Osteoblast (primary cell): ENCODE measurements at regions not wholly inside any gene's neighbourhood (a gene's known extent, or its start where the extent isn't known, plus 50 kb on each side); places are given as distances from the start of the nearest gene placed in this dataset.

Source experiments
- DNase-seq: peaks from one replicate; pipeline ENCODE4 v3.0.0; 2011; ENCODE audit warnings: low spot score, mixed read lengths; ENCODE audit not compliant: insufficient read length; ENCODE audit errors: missing footprints
- H2AFZ ChIP-seq: 2 replicates; pipeline ENCODE4 v1.6.0; 2011; ENCODE audit warnings: mild to moderate bottlenecking, low read length
- H3K27ac ChIP-seq: 2 replicates; pipeline ENCODE4 v1.5.1; 2011; ENCODE audit warnings: mild to moderate bottlenecking, low read depth, low read length, moderate library complexity
- H3K27me3 ChIP-seq: 2 replicates; pipeline ENCODE4 v1.6.0; 2012; ENCODE audit warnings: mild to moderate bottlenecking, control low read depth, inconsistent platforms, low read length, moderate library complexity; ENCODE audit not compliant: insufficient read depth
- H3K36me3 ChIP-seq: 2 replicates; pipeline ENCODE4 v1.5.1; 2011; ENCODE audit warnings: mild to moderate bottlenecking, low read length, control low read depth, moderate library complexity; ENCODE audit not compliant: insufficient read depth
- H3K4me1 ChIP-seq: 2 replicates; pipeline ENCODE4 v1.5.1; 2011; ENCODE audit warnings: mild to moderate bottlenecking, low read length, control low read depth, moderate library complexity; ENCODE audit not compliant: insufficient read depth
- H3K4me2 ChIP-seq: 2 replicates; pipeline ENCODE4 v1.6.0; 2011; ENCODE audit warnings: mild to moderate bottlenecking, low read length; ENCODE audit not compliant: insufficient read depth
- H3K4me3 ChIP-seq: fragments of 200-600 bp; sonication (generic); 3 replicates; pipeline ENCODE4 v1.5.1; 2012; ENCODE audit warnings: mild to moderate bottlenecking, low read length, inconsistent platforms; ENCODE audit not compliant: insufficient read depth
- H3K79me2 ChIP-seq: 2 replicates; pipeline ENCODE4 v1.6.0; 2012; ENCODE audit warnings: mild to moderate bottlenecking, low read length, control low read depth, inconsistent platforms; ENCODE audit not compliant: insufficient read depth
- H3K9me3 ChIP-seq: 2 replicates; pipeline ENCODE4 v1.5.1; 2011; ENCODE audit warnings: low read depth, low read length, control low read depth
- H4K20me1 ChIP-seq: 2 replicates; pipeline ENCODE4 v1.6.0; 2012; ENCODE audit warnings: mild to moderate bottlenecking, low read length, control low read depth; ENCODE audit not compliant: insufficient read depth
- TF ChIP-seq, protein P1 (sequence below): IDR thresholded peaks from 2 replicates; pipeline ENCODE4 v1.5.1; 2011; ENCODE audit warnings: mild to moderate bottlenecking, low read depth, low read length, moderate library complexity; ENCODE audit errors: extremely low read depth

- Histone ChIP-seq H3K27ac (no peak overlapping the region), H2AFZ (no peak overlapping the region), H3K36me3 (no peaks in the 10 kb centered on the region), H3K4me1 (no peaks in the 10 kb centered on the region), H4K20me1 (no peaks in the 10 kb centered on the region), H3K9me3 (no peaks in the 10 kb centered on the region), H3K27me3 (no peaks in the 10 kb centered on the region), H3K4me3 (no peak overlapping the region), H3K79me2 (no peaks in the 10 kb centered on the region), H3K4me2 (no peak overlapping the region)
- TF ChIP-seq, protein P1, sequence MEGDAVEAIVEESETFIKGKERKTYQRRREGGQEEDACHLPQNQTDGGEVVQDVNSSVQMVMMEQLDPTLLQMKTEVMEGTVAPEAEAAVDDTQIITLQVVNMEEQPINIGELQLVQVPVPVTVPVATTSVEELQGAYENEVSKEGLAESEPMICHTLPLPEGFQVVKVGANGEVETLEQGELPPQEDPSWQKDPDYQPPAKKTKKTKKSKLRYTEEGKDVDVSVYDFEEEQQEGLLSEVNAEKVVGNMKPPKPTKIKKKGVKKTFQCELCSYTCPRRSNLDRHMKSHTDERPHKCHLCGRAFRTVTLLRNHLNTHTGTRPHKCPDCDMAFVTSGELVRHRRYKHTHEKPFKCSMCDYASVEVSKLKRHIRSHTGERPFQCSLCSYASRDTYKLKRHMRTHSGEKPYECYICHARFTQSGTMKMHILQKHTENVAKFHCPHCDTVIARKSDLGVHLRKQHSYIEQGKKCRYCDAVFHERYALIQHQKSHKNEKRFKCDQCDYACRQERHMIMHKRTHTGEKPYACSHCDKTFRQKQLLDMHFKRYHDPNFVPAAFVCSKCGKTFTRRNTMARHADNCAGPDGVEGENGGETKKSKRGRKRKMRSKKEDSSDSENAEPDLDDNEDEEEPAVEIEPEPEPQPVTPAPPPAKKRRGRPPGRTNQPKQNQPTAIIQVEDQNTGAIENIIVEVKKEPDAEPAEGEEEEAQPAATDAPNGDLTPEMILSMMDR, result no peak
- no peak for DNase-seq
Measured at GRCh38 chr7:15783987-15784693, 97.7 kb upstream of the MEOX2 start.

DNA sequence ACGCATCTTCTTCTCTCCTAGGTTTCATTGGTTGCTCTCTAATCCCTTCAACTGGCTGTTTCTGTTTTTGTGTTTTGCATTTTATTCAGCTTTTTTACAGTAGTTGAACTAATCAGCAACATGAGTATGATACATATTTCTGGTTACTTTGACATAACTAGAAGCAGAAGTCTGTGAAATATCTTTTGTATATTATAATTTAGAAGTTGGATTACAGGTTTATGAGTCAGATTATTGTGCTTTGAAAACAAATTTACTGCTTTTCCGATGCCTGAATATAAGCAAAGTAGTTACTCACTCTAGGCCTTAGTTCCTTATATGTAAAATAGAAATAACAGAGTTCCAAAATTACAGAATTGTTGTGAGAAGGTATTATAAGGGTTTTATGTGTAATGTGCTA lies 96.2 kb upstream of the MEOX2 start:
- Histone ChIP-seq H3K4me3 (no peak overlapping the region), H3K36me3 (no peaks in the 10 kb centered on the region), H3K79me2 (no peaks in the 10 kb centered on the region), H3K27me3 (no peaks in the 10 kb centered on the region), H2AFZ (peak overlapping the region; percentile 30), H3K4me1 (no peaks in the 10 kb centered on the region), H3K4me2 (no peak overlapping the region), H3K27ac (no peak overlapping the region), H3K9me3 (no peaks in the 10 kb centered on the region), H4K20me1 (no peaks in the 10 kb centered on the region)
- TF ChIP-seq, protein P1, result no peak
- DNase-seq, result no peak

DNA sequence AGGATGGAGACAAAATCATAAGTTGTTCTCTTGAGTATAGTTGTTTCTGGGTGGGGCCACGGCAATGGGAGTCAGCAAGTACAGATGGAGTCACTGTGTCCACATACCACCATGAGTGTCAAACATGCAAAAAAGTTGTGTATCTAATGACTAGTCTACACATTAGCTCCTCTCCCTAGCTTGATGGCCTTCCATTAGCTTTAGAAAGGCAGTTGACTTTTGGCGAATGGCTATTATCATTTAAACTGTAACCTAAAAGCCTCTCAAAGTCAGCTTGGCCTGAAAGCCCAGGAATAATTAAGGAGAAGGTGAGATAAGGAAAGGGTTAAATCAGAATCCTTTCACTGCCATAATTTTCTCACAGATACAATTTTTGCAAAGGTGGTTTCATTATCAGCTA lies 95.5 kb upstream of the MEOX2 start:
- H3K79me2 ChIP-seq, result no peaks in the 10 kb centered on the region
- TF ChIP-seq, protein P1, result no peak
- no peak overlapping the region for H3K4me3 ChIP-seq
- H3K27ac ChIP-seq, result no peak overlapping the region
- no peaks in the 10 kb centered on the region for H3K36me3 ChIP-seq
- no peak for DNase-seq
- H2AFZ ChIP-seq, result no peak overlapping the region
- H3K27me3 ChIP-seq, result no peaks in the 10 kb centered on the region
- H3K9me3 ChIP-seq, result no peaks in the 10 kb centered on the region
- no peaks in the 10 kb centered on the region for H4K20me1 ChIP-seq
- H3K4me1 ChIP-seq, result no peaks in the 10 kb centered on the region
- no peak overlapping the region for H3K4me2 ChIP-seq

- Histone ChIP-seq H3K27ac (no peak overlapping the region), H3K36me3 (no peaks in the 10 kb centered on the region), H2AFZ (no peak overlapping the region), H3K4me2 (no peak overlapping the region), H3K9me3 (no peaks in the 10 kb centered on the region), H3K4me3 (no peak overlapping the region), H3K4me1 (no peaks in the 10 kb centered on the region), H3K79me2 (no peaks in the 10 kb centered on the region), H3K27me3 (no peaks in the 10 kb centered on the region), H4K20me1 (no peaks in the 10 kb centered on the region)
- TF ChIP-seq, protein P1, result no peak
- no peak for DNase-seq
Measured at GRCh38 chr7:15780271-15780670, 93.8 kb upstream of the MEOX2 start.
